Panc1 (cell line): ENCODE measurements at regions not wholly inside any gene's neighbourhood (a gene's known extent, or its start where the extent isn't known, plus 50 kb on each side); places are given as distances from the start of the nearest gene placed in this dataset.
A peak's percentile ranks its signal among the peaks of the same experiment; 100 is the strongest.

ENCODE experiments used
- ATAC-seq: fragments of 200-7000 bp; cut with Tn5 transposase; 2 replicates; pipeline ENCODE4 v1.9.1; 2020; ENCODE audit warnings: mild to moderate bottlenecking, moderate library complexity
- BruUV-seq: library from RNA; stranded (reverse); fragments of 400-500 nt; replicated peaks from 2 replicates; lab custom pipeline; 2021; lab: Mats Ljungman, UMichigan
- CTCF ChIA-PET: fragments of 300-600 bp; sonication (Branson Sonifier 250); formaldehyde crosslinking; loops from one replicate; lab custom pipeline; 2022; ENCODE audit warnings: antibody characterized with exemption; lab: Charles Lee
- POLR2A ChIA-PET: fragments of 300-600 bp; sonication (Branson Sonifier 250); formaldehyde crosslinking; loops from one replicate; lab custom pipeline; 2022; ENCODE audit warnings: antibody characterized with exemption; lab: Charles Lee
- DNase-seq: peaks from one replicate; pipeline ENCODE4 v3.0.0-alpha.2; 2010; ENCODE audit warnings: low read depth, low spot score
- H3K27ac ChIP-seq: 2 replicates; pipeline ENCODE4 v1.5.1; 2011; ENCODE audit warnings: mild to moderate bottlenecking, low read length, inconsistent platforms
- H3K27me3 ChIP-seq: fragments of 200-500 bp; sonication (Bioruptor generic); 2 replicates; pipeline ENCODE4 v1.6.0; 2014; ENCODE audit warnings: low read length, inconsistent platforms; ENCODE audit not compliant: control insufficient read depth, insufficient read depth
- H3K36me3 ChIP-seq: fragments of 200-500 bp; sonication (Bioruptor generic); 2 replicates; pipeline ENCODE4 v1.5.1; 2014; ENCODE audit warnings: inconsistent platforms, mild to moderate bottlenecking, low read length, moderate library complexity; ENCODE audit not compliant: control insufficient read depth, insufficient read depth
- H3K4me1 ChIP-seq: 2 replicates; pipeline ENCODE4 v1.5.1; 2011; ENCODE audit warnings: inconsistent platforms, mild to moderate bottlenecking, low read length, moderate library complexity; ENCODE audit not compliant: control insufficient read depth, insufficient read depth
- H3K4me3 ChIP-seq, 2 experiments: 2 replicates each; pipeline ENCODE4 v1.5.1; 2011 to 2012; ENCODE audit warnings: low read depth in 2 of 2, low read length in 2 of 2, mild to moderate bottlenecking in 2 of 2, inconsistent platforms in 1 of 2, moderate library complexity in 1 of 2
- H3K9me3 ChIP-seq: fragments of 200-500 bp; sonication (Bioruptor generic); 2 replicates; pipeline ENCODE4 v1.5.1; 2014; ENCODE audit warnings: low read depth, mild to moderate bottlenecking, inconsistent platforms, low read length, moderate library complexity; ENCODE audit not compliant: control insufficient read depth, insufficient read depth
- POLR2AphosphoS5 ChIP-seq: IDR thresholded peaks from 2 replicates; pipeline ENCODE4 v1.6.1; 2012; ENCODE audit warnings: mild to moderate bottlenecking, low read depth, low read length, moderate library complexity
- SIN3A ChIP-seq: IDR thresholded peaks from 2 replicates; pipeline ENCODE4 v1.6.1; 2012; ENCODE audit warnings: low read depth, mild to moderate bottlenecking, low read length, moderate library complexity, borderline replicate concordance; ENCODE audit not compliant: insufficient read depth
- TCF7L2 ChIP-seq: IDR thresholded peaks from 2 replicates; pipeline ENCODE4 v1.6.1; 2011; ENCODE audit warnings: mild to moderate bottlenecking, low read depth, low read length, inconsistent platforms
- in situ Hi-C: cut with HindIII; loops from 2 replicates; pipeline ENCODE4 v1.10.0; 2016; ENCODE audit warnings: low sequenced_read_pairs, low pct_unique_long_range_greater_than_20kb
- intact Hi-C: fragments of 100-400 bp; cut with micrococcal nuclease; formaldehyde crosslinking; loops from one replicate; pipeline ENCODE4 v1.10.0; 2022; ENCODE audit not compliant: unreplicated experiment
- TF ChIP-seq, protein P1 (sequence below): fragments of 450-650 bp; IDR thresholded peaks from 2 replicates; pipeline ENCODE4 v1.5.1; 2017; ENCODE audit warnings: mild to moderate bottlenecking
- TF ChIP-seq, protein P2 (sequence below), 2 experiments: IDR thresholded peaks; 2 replicates each; pipeline ENCODE4 v1.6.1; 2011 to 2012; ENCODE audit warnings: low read depth in 2 of 2, control low read depth in 1 of 2, low read length in 1 of 2, mild to moderate bottlenecking in 1 of 2, moderate library complexity in 1 of 2; ENCODE audit not compliant: insufficient read depth in 1 of 2

DNA sequence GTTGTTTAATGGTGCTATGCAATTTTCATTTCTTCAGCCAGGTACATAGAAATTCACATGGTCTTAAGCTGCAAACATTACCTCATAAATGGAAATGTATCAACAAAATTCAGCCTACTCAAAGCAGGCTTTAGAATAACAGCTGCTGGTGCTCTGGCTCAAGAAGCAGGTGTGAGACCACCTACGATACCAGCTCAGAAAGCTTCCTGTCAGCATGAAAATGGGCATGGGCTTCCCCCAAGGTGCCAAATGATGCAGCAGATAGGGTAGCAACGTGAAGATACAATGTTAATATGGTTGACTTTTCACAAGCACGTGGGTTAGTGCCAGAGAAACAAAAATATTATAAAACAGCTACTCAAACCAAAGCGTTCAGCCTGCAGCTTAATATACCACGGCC, 343.4 kb upstream of the PRICKLE1 start:
- Histone ChIP-seq H3K9me3 (no peaks in the 10 kb centered on the region), H3K4me3 (no peak overlapping the region), H3K27ac (no peak overlapping the region; the same call in 1 of the 2 replicates), H3K27me3 (no peaks in the 10 kb centered on the region), H3K36me3 (no peaks in the 10 kb centered on the region), H3K4me1 (0 out of 2 replicates have a peak, but pooled peaks cover 2% of the 10 kb centered on the region)
- intact Hi-C loops: no loop called here
- TF ChIP-seq TCF7L2 (no peak), POLR2AphosphoS5 (no peak), SIN3A (no peak)
- TF ChIP-seq, protein P1, sequence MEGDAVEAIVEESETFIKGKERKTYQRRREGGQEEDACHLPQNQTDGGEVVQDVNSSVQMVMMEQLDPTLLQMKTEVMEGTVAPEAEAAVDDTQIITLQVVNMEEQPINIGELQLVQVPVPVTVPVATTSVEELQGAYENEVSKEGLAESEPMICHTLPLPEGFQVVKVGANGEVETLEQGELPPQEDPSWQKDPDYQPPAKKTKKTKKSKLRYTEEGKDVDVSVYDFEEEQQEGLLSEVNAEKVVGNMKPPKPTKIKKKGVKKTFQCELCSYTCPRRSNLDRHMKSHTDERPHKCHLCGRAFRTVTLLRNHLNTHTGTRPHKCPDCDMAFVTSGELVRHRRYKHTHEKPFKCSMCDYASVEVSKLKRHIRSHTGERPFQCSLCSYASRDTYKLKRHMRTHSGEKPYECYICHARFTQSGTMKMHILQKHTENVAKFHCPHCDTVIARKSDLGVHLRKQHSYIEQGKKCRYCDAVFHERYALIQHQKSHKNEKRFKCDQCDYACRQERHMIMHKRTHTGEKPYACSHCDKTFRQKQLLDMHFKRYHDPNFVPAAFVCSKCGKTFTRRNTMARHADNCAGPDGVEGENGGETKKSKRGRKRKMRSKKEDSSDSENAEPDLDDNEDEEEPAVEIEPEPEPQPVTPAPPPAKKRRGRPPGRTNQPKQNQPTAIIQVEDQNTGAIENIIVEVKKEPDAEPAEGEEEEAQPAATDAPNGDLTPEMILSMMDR: no peak
- TF ChIP-seq, protein P2, sequence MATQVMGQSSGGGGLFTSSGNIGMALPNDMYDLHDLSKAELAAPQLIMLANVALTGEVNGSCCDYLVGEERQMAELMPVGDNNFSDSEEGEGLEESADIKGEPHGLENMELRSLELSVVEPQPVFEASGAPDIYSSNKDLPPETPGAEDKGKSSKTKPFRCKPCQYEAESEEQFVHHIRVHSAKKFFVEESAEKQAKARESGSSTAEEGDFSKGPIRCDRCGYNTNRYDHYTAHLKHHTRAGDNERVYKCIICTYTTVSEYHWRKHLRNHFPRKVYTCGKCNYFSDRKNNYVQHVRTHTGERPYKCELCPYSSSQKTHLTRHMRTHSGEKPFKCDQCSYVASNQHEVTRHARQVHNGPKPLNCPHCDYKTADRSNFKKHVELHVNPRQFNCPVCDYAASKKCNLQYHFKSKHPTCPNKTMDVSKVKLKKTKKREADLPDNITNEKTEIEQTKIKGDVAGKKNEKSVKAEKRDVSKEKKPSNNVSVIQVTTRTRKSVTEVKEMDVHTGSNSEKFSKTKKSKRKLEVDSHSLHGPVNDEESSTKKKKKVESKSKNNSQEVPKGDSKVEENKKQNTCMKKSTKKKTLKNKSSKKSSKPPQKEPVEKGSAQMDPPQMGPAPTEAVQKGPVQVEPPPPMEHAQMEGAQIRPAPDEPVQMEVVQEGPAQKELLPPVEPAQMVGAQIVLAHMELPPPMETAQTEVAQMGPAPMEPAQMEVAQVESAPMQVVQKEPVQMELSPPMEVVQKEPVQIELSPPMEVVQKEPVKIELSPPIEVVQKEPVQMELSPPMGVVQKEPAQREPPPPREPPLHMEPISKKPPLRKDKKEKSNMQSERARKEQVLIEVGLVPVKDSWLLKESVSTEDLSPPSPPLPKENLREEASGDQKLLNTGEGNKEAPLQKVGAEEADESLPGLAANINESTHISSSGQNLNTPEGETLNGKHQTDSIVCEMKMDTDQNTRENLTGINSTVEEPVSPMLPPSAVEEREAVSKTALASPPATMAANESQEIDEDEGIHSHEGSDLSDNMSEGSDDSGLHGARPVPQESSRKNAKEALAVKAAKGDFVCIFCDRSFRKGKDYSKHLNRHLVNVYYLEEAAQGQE (IDR thresholded peaks at IDR 0.05; ENCODE audit: insufficient read depth in 1 of 2, low read depth in 2 of 2, low read length in 1 of 2): no peak
- in situ Hi-C loops: no loop called here
- ATAC-seq: no peak
- ChIA-PET CTCF (no interaction called here), POLR2A (no interaction called here)
- BruUV-seq: no TSS peak
- DNase-seq: no peak

DNA sequence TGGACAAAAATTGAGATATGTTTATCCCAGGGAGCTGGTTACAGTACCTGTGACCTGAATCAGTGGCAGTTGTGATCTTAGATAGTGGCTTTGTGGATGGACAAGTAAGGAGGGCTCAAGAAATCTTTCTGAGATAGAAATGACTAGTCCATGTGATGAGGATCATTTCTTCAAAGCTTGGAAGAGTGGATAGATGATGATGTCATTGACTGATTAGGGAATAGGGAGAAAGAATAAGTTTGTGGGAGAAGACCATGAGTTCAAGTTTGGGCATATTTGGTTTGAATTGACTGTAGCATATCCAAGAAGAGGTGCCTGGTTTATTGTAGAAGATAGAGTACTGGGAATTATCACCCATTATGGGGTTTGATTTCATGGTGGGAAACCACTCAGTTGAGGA, 336.7 kb upstream of the PRICKLE1 start:
- ChIA-PET CTCF (no interaction called here), POLR2A (no interaction called here)
- Histone ChIP-seq H3K4me1 (peaks cover 16% of the 10 kb centered on the region), H3K9me3 (no peaks in the 10 kb centered on the region), H3K4me3 (no peak overlapping the region), H3K36me3 (no peaks in the 10 kb centered on the region), H3K27me3 (no peaks in the 10 kb centered on the region), H3K27ac (peak overlapping the region; percentile 18; the same call in 1 of the 2 replicates)
- DNase-seq: no peak
- no TSS peak for BruUV-seq
- ATAC-seq: no peak
- in situ Hi-C loops: no loop called here
- intact Hi-C loops: loop anchor here (10.0 kb wide), 1 partner anchor 131 kb away; no protein-coding TSS in a partner anchor
- TF ChIP-seq, protein P2 (IDR thresholded peaks at IDR 0.05; ENCODE audit: insufficient read depth in 1 of 2, low read depth in 2 of 2, low read length in 1 of 2): no peak
- TF ChIP-seq, protein P1: no peak
- TF ChIP-seq POLR2AphosphoS5 (no peak), SIN3A (no peak), TCF7L2 (no peak)
